IMR-90 (cell line): ENCODE measurements at regions not wholly inside any gene's neighbourhood (a gene's known extent, or its start where the extent isn't known, plus 50 kb on each side); places are given as distances from the start of the nearest gene placed in this dataset.

Experiments
- CEBPB ChIP-seq: IDR thresholded peaks from 2 replicates; pipeline ENCODE4 v1.6.1; 2012; ENCODE audit warnings: low read depth, low read length, improper control_type of control experiment
- FOS ChIP-seq: fragments of 150-350 bp; IDR thresholded peaks from 2 replicates; pipeline ENCODE4 v1.6.1; 2016; ENCODE audit warnings: low read depth, low read length
- MAFK ChIP-seq: IDR thresholded peaks from 2 replicates; pipeline ENCODE4 v1.6.1; 2012; ENCODE audit warnings: low read depth, low read length, improper control_type of control experiment
- MAZ ChIP-seq: IDR thresholded peaks from 2 replicates; pipeline ENCODE4 v1.6.1; 2012; ENCODE audit warnings: low read depth, mild to moderate bottlenecking, low read length, improper control_type of control experiment, moderate library complexity, borderline replicate concordance
- NFE2L2 ChIP-seq: fragments of 150-350 bp; IDR thresholded peaks from 2 replicates; pipeline ENCODE4 v1.6.1; 2016; ENCODE audit warnings: low read depth, mild to moderate bottlenecking, low read length
- POLR2A ChIP-seq: IDR thresholded peaks from 2 replicates; pipeline ENCODE4 v1.6.1; 2012; ENCODE audit warnings: mild to moderate bottlenecking, low read depth, low read length
- RAD21 ChIP-seq: IDR thresholded peaks from 2 replicates; pipeline ENCODE4 v1.6.1; 2012; ENCODE audit warnings: low read length, improper control_type of control experiment
- RFX5 ChIP-seq: IDR thresholded peaks from 2 replicates; pipeline ENCODE4 v1.8.0; 2012; ENCODE audit warnings: low read depth, mild to moderate bottlenecking, low read length, moderate library complexity
- SMC3 ChIP-seq: fragments of 150-350 bp; IDR thresholded peaks from 2 replicates; pipeline ENCODE4 v1.6.1; 2016; ENCODE audit warnings: low read depth, mild to moderate bottlenecking, antibody characterized with exemption, low read length, moderate library complexity
- TF ChIP-seq, protein P1 (sequence below): conservative IDR thresholded peaks from 2 replicates; pipeline ENCODE4 v1.5.1; 2012; ENCODE audit warnings: mild to moderate bottlenecking, low read depth, low read length, improper control_type of control experiment
- TF ChIP-seq, protein P2 (sequence below): fragments of 150-350 bp; IDR thresholded peaks from 2 replicates; pipeline ENCODE4 v1.6.1; 2017; ENCODE audit warnings: mild to moderate bottlenecking, antibody characterized with exemption, low read length, low read depth

DNA sequence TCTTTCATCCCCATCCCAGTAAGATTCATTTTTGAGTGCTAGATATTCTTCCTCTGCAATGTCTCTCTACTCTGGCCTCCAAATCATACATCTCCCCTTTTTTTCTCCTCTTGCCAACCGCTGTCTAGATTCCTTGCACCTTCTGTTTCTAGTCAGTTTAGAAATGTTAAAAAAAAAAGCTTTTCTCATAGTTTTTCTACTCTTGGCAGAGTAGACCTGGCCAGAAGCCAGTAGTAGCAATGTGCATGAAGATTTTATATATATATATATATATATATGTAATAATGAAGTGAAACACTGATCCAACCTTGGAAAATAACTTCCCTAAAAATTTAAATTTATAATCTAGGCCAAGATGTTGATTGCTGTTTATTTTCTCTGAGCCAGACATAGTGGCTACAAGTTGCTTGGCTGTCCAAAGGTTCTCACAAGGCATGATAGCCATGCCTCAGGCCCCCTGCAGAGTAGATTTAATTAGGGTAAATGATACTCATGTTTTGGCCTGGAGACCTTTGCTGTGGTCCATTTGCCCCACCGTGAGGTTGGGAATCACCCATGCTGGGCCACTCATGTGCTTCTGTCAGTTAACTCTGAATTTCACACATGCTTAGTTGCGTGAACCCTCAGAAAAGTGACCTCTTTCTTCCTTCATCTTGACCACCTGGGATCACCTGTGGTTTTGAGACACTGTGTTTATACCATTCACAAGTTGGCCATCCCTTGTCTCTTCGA, 103.4 kb upstream of the KCNE2 start:
- no peak for TF ChIP-seq RFX5
- TF ChIP-seq, protein P1, sequence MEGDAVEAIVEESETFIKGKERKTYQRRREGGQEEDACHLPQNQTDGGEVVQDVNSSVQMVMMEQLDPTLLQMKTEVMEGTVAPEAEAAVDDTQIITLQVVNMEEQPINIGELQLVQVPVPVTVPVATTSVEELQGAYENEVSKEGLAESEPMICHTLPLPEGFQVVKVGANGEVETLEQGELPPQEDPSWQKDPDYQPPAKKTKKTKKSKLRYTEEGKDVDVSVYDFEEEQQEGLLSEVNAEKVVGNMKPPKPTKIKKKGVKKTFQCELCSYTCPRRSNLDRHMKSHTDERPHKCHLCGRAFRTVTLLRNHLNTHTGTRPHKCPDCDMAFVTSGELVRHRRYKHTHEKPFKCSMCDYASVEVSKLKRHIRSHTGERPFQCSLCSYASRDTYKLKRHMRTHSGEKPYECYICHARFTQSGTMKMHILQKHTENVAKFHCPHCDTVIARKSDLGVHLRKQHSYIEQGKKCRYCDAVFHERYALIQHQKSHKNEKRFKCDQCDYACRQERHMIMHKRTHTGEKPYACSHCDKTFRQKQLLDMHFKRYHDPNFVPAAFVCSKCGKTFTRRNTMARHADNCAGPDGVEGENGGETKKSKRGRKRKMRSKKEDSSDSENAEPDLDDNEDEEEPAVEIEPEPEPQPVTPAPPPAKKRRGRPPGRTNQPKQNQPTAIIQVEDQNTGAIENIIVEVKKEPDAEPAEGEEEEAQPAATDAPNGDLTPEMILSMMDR = no peak
- TF ChIP-seq POLR2A = no peak
- no peak for TF ChIP-seq SMC3
- no peak for TF ChIP-seq RAD21
- TF ChIP-seq CEBPB = no peak
- TF ChIP-seq FOS = no peak
- no peak for TF ChIP-seq MAZ
- TF ChIP-seq NFE2L2 = no peak
- TF ChIP-seq, protein P2, sequence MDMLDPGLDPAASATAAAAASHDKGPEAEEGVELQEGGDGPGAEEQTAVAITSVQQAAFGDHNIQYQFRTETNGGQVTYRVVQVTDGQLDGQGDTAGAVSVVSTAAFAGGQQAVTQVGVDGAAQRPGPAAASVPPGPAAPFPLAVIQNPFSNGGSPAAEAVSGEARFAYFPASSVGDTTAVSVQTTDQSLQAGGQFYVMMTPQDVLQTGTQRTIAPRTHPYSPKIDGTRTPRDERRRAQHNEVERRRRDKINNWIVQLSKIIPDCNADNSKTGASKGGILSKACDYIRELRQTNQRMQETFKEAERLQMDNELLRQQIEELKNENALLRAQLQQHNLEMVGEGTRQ = no peak
- TF ChIP-seq MAFK = no peak
